Stimulated activated naive CD8-positive, alpha-beta T cell treated with anti-CD3 and anti-CD28 coated beads, Interleukin-15, Interleukin-2, amounts not matched to agents 100 ng/mL and 50 ng/mL, for 24 hours (primary cell): ENCODE measurements at regions not wholly inside any gene's neighbourhood (a gene's known extent, or its start where the extent isn't known, plus 50 kb on each side); places are given as distances from the start of the nearest gene placed in this dataset.
"Not testable (repeated sequence)": the region's sequence is repeated elsewhere in the genome, so short reads cannot be mapped to it uniquely, and the experiment has no call there.

ENCODE experiments used
- H3K27ac Mint-ChIP-seq: one replicate; pipeline ENCODE4 v1.8.0; 2021; ENCODE audit warnings: mild to moderate bottlenecking, mixed read lengths
- H3K27me3 Mint-ChIP-seq: one replicate; pipeline ENCODE4 v1.8.0; 2021; ENCODE audit warnings: mixed read lengths
- H3K36me3 Mint-ChIP-seq: one replicate; pipeline ENCODE4 v1.8.0; 2021; ENCODE audit warnings: low read depth, mixed read lengths
- H3K4me1 Mint-ChIP-seq: one replicate; pipeline ENCODE4 v1.8.0; 2021; ENCODE audit warnings: low read depth, mixed read lengths
- H3K4me3 Mint-ChIP-seq: one replicate; pipeline ENCODE4 v1.8.0; 2021; ENCODE audit warnings: mild to moderate bottlenecking, mixed read lengths
- H3K9me3 Mint-ChIP-seq: one replicate; pipeline ENCODE4 v1.8.0; 2021; ENCODE audit warnings: mixed read lengths

- Mint-ChIP-seq H3K27ac (no peak overlapping the region), H3K4me3 (no peak overlapping the region), H3K9me3 (peaks cover 5% of the 10 kb centered on the region), H3K27me3 (no peaks in the 10 kb centered on the region), H3K4me1 (no peaks in the 10 kb centered on the region), H3K36me3 (no peaks in the 10 kb centered on the region)
Measured at GRCh38 chr11:81203876-81204275, 1529.8 kb downstream of the FAM181B start.

GRCh38 chr11:81197396-81197795, 1536.3 kb downstream of the FAM181B start:
- H3K27me3 Mint-ChIP-seq = no peaks in the 10 kb centered on the region
- H3K36me3 Mint-ChIP-seq = no peaks in the 10 kb centered on the region
- H3K4me1 Mint-ChIP-seq = no peaks in the 10 kb centered on the region
- no peak overlapping the region for H3K4me3 Mint-ChIP-seq
- H3K9me3 Mint-ChIP-seq = peaks cover 5% of the 10 kb centered on the region
- H3K27ac Mint-ChIP-seq = no peak overlapping the region

GRCh38 chr11:81192516-81192915, 1541.1 kb downstream of the FAM181B start:
- Mint-ChIP-seq H3K4me1 (no peaks in the 10 kb centered on the region), H3K27ac (no peak overlapping the region), H3K27me3 (no peaks in the 10 kb centered on the region), H3K4me3 (no peak overlapping the region), H3K9me3 (peaks cover 5% of the 10 kb centered on the region), H3K36me3 (no peaks in the 10 kb centered on the region)

GRCh38 chr11:81190546-81190945, 1543.1 kb downstream of the FAM181B start:
- no peak overlapping the region for H3K4me3 Mint-ChIP-seq
- no peaks in the 10 kb centered on the region for H3K27me3 Mint-ChIP-seq
- no peak overlapping the region for H3K27ac Mint-ChIP-seq
- peaks cover 8% of the 10 kb centered on the region for H3K9me3 Mint-ChIP-seq
- no peaks in the 10 kb centered on the region for H3K4me1 Mint-ChIP-seq
- H3K36me3 Mint-ChIP-seq = no peaks in the 10 kb centered on the region

- not testable (repeated sequence) for H3K4me1 Mint-ChIP-seq, H3K27ac Mint-ChIP-seq, H3K9me3 Mint-ChIP-seq, H3K4me3 Mint-ChIP-seq, H3K27me3 Mint-ChIP-seq, H3K36me3 Mint-ChIP-seq
Measured at GRCh38 chr11:81187033-81187432, 1546.6 kb downstream of the FAM181B start.

- no peaks in the 10 kb centered on the region for H3K27me3 Mint-ChIP-seq
- H3K9me3 Mint-ChIP-seq = peaks cover 4% of the 10 kb centered on the region
- H3K4me3 Mint-ChIP-seq = no peak overlapping the region
- no peaks in the 10 kb centered on the region for H3K4me1 Mint-ChIP-seq
- H3K27ac Mint-ChIP-seq = no peak overlapping the region
- H3K36me3 Mint-ChIP-seq = no peaks in the 10 kb centered on the region
Measured at GRCh38 chr11:81174646-81175330, 1558.9 kb downstream of the FAM181B start.

GRCh38 chr11:81165164-81165563, 1568.5 kb downstream of the FAM181B start:
- no peak overlapping the region for H3K4me3 Mint-ChIP-seq
- H3K9me3 Mint-ChIP-seq = peaks cover 3% of the 10 kb centered on the region
- H3K36me3 Mint-ChIP-seq = no peaks in the 10 kb centered on the region
- no peaks in the 10 kb centered on the region for H3K27me3 Mint-ChIP-seq
- no peaks in the 10 kb centered on the region for H3K4me1 Mint-ChIP-seq
- no peak overlapping the region for H3K27ac Mint-ChIP-seq

- H3K4me1 Mint-ChIP-seq = no peaks in the 10 kb centered on the region
- H3K27me3 Mint-ChIP-seq = no peaks in the 10 kb centered on the region
- H3K36me3 Mint-ChIP-seq = no peaks in the 10 kb centered on the region
Measured at GRCh38 chr11:81159900-81160299, 1573.8 kb downstream of the FAM181B start.

GRCh38 chr11:81135570-81135969, 1598.1 kb downstream of the FAM181B start:
- Mint-ChIP-seq H3K27me3 (no peaks in the 10 kb centered on the region), H3K36me3 (no peaks in the 10 kb centered on the region), H3K9me3 (peaks cover 16% of the 10 kb centered on the region), H3K4me1 (no peaks in the 10 kb centered on the region), H3K27ac (no peak overlapping the region), H3K4me3 (no peak overlapping the region)

More at GRCh38 chr11:81159900-81160299, 1573.8 kb downstream of the FAM181B start:
- H3K27ac Mint-ChIP-seq = no peak overlapping the region
- no peak overlapping the region for H3K4me3 Mint-ChIP-seq
- H3K9me3 Mint-ChIP-seq = no peaks in the 10 kb centered on the region

GRCh38 chr11:81129618-81130017, 1604.0 kb downstream of the FAM181B start:
- H3K36me3 Mint-ChIP-seq = no peaks in the 10 kb centered on the region
- no peak overlapping the region for H3K27ac Mint-ChIP-seq
- H3K4me3 Mint-ChIP-seq = no peak overlapping the region
- no peaks in the 10 kb centered on the region for H3K9me3 Mint-ChIP-seq
- H3K4me1 Mint-ChIP-seq = no peaks in the 10 kb centered on the region
- no peaks in the 10 kb centered on the region for H3K27me3 Mint-ChIP-seq

GRCh38 chr11:81112718-81113117, 1620.9 kb downstream of the FAM181B start:
- no peaks in the 10 kb centered on the region for H3K4me1 Mint-ChIP-seq
- no peak overlapping the region for H3K27ac Mint-ChIP-seq
- no peaks in the 10 kb centered on the region for H3K36me3 Mint-ChIP-seq
- H3K27me3 Mint-ChIP-seq = no peaks in the 10 kb centered on the region
- H3K9me3 Mint-ChIP-seq = peaks cover 3% of the 10 kb centered on the region
- H3K4me3 Mint-ChIP-seq = no peak overlapping the region

- Mint-ChIP-seq H3K36me3 (no peaks in the 10 kb centered on the region), H3K27me3 (no peaks in the 10 kb centered on the region), H3K4me1 (no peaks in the 10 kb centered on the region), H3K9me3 (peaks cover 5% of the 10 kb centered on the region), H3K27ac (no peak overlapping the region), H3K4me3 (no peak overlapping the region)
Measured at GRCh38 chr11:81104051-81104450, 1629.6 kb downstream of the FAM181B start.

GRCh38 chr11:81098471-81098870, 1635.2 kb downstream of the FAM181B start:
- Mint-ChIP-seq H3K27ac (no peak overlapping the region), H3K4me1 (no peaks in the 10 kb centered on the region)

GRCh38 chr11:81092522-81092921, 1641.1 kb downstream of the FAM181B start:
- Mint-ChIP-seq H3K4me3 (no peak overlapping the region), H3K27ac (no peak overlapping the region), H3K27me3 (no peaks in the 10 kb centered on the region), H3K9me3 (peaks cover 3% of the 10 kb centered on the region), H3K36me3 (no peaks in the 10 kb centered on the region), H3K4me1 (no peaks in the 10 kb centered on the region)

More at GRCh38 chr11:81098471-81098870, 1635.2 kb downstream of the FAM181B start:
- H3K36me3 Mint-ChIP-seq = no peaks in the 10 kb centered on the region
- no peaks in the 10 kb centered on the region for H3K27me3 Mint-ChIP-seq
- H3K4me3 Mint-ChIP-seq = no peak overlapping the region
- peaks cover 5% of the 10 kb centered on the region for H3K9me3 Mint-ChIP-seq

GRCh38 chr11:81089242-81089641, 1644.4 kb downstream of the FAM181B start:
- no peak overlapping the region for H3K4me3 Mint-ChIP-seq
- H3K9me3 Mint-ChIP-seq = peaks cover 9% of the 10 kb centered on the region
- no peaks in the 10 kb centered on the region for H3K4me1 Mint-ChIP-seq
- H3K36me3 Mint-ChIP-seq = no peaks in the 10 kb centered on the region
- no peaks in the 10 kb centered on the region for H3K27me3 Mint-ChIP-seq
- no peak overlapping the region for H3K27ac Mint-ChIP-seq

- H3K27me3 Mint-ChIP-seq = no peaks in the 10 kb centered on the region
- no peaks in the 10 kb centered on the region for H3K36me3 Mint-ChIP-seq
- H3K9me3 Mint-ChIP-seq = peaks cover 11% of the 10 kb centered on the region
- no peak overlapping the region for H3K4me3 Mint-ChIP-seq
- no peak overlapping the region for H3K27ac Mint-ChIP-seq
- H3K4me1 Mint-ChIP-seq = no peaks in the 10 kb centered on the region
Measured at GRCh38 chr11:81080476-81080875, 1639.6 kb upstream of the TENM4 start.
